ENCODE measurements at regions not wholly inside any gene's neighbourhood (a gene's known extent, or its start where the extent isn't known, plus 50 kb on each side); places are given as distances from the start of the nearest gene placed in this dataset.

- no peak for TF ChIP-seq EZH2 (optimal IDR thresholded peaks at IDR 0.05; ENCODE audit: low read depth, low read length)
- no peak for TF ChIP-seq CTCF (IDR thresholded peaks at IDR 0.05; ENCODE audit: low read length)
- TF ChIP-seq EZH2phosphoT487 (IDR thresholded peaks at IDR 0.05; ENCODE audit: low read length), result no peak
Observed at GRCh38 chr2:128623776-128624761, 305.4 kb upstream of the HS6ST1 start.
